Stimulated activated CD4-positive, alpha-beta T cell treated with anti-CD3 and anti-CD28 coated beads, Interleukin-1b, Interleukin-23, amount 100 ng/mL, for 4 hours (primary cell): ENCODE measurements at regions not wholly inside any gene's neighbourhood (a gene's known extent, or its start where the extent isn't known, plus 50 kb on each side); places are given as distances from the start of the nearest gene placed in this dataset.

ENCODE experiments used
- DNase-seq, 2 donors: peaks; one replicate each; pipeline ENCODE4 v3.0.0-alpha.2; 2020; ENCODE audit warnings: low read depth in 2 of 2

DNA sequence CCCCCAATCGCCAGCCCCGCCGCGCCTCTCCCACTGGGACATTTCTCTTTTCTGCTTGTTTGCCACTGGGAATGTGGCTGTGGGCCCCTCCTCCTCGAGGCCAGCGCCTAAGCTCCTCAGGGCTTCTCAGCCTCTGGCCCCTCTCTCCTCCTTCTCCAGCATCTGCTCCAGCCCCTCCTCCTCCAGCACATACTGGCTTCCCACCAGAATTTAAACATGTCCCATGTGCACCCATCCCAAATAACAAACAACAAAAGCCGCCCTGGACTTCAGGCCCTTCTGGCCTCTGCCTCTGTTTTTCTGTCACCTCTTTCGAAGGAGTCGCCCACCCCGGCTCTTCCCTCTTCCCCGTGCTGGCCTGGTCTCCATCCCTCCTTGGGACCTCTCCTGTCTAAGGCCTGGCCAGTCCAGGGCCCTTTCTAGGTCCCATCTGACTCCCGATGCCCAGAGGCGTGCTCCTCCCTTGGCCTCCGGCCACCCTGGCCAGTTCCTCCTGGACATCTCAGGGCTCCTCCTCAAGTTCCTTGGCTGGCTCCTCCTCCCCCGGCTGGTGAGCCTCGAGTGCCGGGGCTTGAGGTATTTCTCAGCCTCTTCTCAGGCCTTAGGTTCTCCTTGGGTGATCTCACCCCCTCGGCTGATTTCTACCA lies 94.6 kb upstream of the SLC6A6 start:
- no peak for DNase-seq

GRCh38 chr3:14311729-14312128 lies 90.7 kb upstream of the SLC6A6 start:
- no peak for DNase-seq

GRCh38 chr3:14312375-14312774 lies 90.0 kb upstream of the SLC6A6 start:
- no peak for DNase-seq

DNA sequence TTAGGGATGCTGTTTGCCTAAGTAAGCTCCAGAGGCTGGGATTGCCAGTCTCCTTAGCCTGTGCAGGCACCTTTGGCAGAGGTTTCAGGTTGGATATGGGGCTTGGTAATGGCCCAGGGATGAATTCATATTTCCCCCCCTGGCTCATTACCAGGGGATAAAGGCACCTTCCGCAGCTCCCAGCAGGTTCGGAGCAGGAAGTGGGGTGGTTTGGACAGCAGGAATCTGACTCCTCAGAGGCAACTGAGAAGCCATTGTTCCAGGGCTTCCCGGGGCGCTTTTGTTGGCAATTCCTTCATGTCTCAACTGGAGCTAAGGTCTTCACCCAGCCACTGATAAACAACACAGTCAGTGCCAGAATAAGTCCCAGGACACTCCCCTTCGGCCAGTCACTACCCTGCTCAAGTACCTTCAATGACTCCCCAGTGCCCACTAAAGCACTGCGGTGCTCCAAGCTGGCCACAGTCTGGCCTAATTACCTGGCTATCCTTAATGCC lies 85.3 kb upstream of the SLC6A6 start:
- DNase-seq, result no peak

DNA sequence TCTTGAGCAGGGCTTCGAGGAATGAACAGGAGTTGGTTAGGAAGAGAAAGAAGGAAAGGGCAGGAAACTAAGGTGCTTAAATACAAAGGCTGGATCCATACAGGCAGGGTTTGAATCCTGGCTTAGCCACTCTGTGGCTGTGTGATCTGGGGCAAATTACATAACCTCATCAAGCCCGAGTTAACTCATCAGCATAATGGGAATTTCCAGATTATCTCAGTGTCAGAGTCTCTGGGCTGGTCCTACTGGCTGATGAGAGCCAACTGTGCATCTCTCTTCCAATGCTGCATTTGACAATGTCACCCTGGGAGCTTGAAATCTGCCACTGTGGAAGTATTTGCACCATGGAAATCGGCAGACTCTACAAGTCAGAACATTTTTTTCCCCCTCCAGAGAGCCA lies 83.8 kb upstream of the SLC6A6 start:
- no peak for DNase-seq

DNA sequence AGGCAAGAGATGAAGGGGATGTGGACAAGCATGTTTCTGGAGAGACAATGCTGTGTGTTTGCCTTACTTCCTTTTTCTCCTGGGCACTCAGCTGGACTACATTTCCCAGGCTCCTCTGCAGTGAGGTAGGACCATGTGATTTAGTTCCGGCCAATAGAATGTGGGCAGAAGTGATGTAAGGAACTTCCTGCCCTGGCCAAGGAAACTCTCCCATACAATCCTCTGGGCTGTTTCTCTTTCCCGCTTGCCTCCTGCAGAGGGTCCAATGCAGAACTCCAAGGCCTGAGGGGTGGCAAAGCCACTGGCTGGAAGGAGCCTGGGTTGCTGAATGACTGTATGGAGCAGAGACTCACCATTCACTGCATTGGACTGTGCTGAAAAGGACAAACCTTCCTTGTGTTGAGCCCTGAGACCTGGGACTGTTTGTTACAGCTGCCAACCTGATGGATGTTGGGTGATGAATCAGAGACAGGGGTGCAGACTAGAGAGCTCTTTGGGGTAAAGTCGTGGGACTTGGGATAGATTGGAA lies 82.7 kb upstream of the SLC6A6 start:
- no peak for DNase-seq

DNA sequence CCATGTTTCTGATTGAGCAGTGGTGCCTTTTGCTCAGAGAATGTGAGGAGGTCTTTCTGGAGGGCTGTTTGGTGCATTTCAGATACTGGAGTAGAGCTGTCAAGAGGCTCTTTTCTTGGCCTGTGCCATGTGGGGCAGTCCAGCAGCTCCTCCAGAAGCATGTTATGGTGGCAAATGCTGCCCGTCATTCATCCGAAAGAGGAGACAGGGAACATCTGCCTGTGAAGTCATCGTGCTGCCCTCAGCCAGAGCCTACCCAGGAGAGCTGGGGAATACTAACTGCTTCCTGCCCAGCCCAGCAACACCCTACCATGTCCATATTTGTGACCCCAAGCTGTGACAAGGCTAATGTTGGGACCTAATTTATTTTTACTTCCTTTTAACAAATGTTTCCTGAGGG lies 82.2 kb upstream of the SLC6A6 start:
- no peak for DNase-seq

DNA sequence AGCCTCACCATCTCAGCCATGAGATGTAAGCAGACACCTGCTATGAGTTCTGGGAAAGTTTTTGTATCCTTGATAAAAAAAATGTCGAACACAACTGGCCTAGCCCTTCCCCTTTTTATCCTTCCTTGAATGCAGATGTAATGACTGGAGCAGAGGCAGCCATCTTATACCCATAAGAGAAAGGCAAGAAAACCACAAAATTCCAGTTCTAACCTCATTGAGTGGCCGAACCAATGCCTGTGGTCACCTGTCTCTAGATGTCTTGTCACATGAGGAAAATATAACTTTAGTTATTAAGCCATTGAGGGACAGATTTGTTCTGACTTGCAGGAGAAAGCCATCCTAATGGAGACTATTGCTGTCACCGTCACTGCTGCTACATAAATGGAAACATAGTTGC lies 80.4 kb upstream of the SLC6A6 start:
- no peak for DNase-seq

GRCh38 chr3:14322667-14323295 lies 79.6 kb upstream of the SLC6A6 start:
- no peak for DNase-seq

DNA sequence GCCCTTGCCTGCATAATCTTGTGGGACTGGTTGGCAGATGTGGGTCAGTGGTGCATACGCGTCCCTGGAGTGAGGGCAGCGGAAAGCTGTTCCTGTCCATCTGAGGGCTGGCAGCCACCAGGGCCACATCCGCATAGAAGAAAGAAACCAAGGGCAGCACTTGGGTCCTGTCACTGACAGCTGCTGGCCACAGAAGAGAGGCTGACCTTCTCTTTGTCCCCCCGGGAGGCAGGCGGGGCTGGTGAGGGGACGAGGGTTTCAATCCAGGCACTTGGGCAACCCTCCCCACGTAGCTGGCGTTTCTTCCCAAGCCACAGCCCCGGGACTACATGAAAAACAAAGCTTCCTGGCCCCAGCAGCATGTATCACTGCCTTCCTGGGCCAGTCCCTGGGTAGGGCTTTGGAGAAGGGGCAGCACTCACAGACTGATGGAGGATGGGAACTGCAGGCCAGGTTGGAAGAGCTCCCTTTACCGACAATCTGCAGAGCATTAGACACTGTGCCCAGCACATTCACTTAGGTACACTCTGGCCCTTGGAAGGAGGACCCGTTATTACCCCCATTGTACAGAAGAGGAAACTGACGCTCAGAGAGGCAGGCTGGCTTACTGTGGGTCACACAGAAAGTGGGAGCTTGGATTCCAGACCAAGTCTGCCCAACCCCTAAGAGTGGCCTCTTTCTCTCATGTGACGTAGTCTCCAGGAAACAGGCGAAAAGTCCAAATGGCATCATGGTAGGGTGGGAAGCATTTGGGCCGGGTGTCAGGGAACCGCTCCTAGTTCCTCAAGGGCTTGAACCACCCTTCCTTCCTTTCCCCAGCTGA lies 78.8 kb upstream of the SLC6A6 start:
- DNase-seq, result no peak

DNA sequence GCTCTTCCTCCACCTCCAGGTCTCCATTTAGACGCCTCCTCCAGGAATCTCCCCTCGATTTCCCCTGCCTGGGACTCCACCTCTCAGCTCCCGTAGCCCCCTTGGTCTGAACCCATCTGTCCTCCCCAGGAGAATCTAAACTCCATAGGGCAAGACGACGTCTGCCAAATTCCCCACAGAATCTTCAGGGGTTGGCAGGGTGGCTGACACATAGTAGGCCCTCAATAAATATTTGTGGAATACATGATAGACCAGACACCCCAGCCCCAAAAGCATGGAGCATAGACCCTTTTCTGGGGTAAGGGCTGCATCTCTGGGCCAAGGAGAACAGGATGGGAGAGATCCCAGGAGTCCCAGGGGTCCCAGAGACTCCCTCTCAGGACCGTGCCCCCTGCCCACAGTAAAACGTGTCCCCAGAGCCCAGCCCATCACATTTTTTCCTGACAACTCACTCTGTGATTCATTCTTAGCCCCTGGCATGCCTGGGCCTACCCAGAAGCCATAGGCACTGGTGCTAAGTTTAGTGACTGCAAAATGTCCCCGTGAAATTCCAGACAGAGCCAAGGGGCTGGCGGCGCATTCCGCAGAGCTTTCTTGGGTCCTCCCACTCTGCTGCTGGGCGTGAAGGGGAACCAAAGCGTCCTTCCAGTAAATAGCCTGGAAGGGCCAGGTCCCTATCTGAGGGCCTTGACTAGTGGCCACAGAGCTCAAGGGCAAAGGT lies 78.0 kb upstream of the SLC6A6 start:
- no peak for DNase-seq

DNA sequence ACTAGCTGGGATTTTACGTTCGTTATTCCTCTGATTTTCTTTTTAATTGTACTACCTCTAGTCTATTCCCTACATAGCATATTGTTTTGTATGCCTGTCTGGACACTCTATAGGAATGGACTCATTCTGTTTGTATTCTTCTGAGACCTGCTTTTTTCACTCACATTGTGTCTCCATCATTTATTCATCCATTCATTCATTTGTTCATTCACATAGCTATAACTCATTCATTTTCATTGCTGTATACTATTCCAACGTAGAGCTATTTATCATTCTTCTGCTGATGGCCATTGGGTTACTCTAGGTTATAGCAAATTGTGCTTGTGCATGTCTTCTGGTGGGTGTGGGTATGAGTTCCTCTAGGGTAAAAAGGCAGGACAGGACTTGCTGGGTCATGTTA lies 74.0 kb upstream of the SLC6A6 start:
- DNase-seq, result no peak

DNA sequence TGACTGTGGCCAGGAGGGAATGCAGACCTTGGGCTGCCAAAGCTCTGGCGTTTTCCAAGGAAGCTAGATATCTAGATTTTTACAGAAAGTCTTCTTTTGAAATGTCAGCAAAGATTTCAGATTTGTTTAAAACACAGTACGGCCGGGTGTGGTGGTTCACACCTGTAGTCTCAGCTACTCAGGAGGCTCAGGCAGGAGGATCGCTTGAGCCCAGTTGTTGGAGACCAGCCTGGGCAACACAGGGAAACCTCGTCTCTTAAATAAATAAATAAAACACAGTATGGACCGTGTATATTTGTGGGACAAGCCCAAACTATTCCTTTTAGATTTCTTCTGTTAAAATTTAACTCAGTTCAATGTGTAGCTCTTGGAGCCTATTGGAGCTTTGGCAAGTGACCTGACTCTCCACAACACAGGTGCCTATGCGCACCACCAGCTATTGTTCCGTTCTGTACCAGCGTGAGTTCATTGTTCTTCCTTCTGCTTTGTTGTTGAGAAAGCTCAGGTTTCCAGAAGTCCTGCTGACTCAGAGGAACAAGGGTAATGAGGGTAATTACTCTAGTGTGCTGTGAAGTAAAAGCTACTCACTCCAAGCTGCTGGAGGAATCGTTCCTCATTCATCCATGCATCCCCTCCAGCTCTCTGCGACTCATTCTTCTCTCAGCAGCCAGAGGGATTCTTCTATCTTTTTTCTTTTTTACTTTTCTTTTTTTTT lies 73.1 kb upstream of the SLC6A6 start:
- no peak for DNase-seq

DNA sequence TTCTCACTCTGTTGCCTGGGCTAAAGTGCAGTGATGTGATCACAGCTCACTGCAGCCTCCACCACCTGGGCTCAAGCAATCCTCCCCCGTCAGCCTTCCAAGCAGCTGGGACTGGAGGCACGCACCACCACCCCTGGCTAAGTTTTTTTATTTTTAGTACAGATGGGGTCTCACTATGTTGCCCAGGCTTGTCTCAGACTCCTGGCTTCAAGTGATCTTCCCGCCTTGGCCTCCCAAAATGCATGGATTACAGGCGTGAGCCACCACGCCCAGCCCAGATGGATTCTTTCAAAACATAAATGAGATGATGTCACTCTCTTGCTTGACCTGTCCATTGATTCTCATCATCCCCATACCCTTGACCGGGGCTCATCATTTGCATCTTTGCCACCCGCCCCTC lies 72.6 kb upstream of the SLC6A6 start:
- no peak for DNase-seq

GRCh38 chr3:14330508-14330907 lies 71.9 kb upstream of the SLC6A6 start:
- DNase-seq, result no peak

DNA sequence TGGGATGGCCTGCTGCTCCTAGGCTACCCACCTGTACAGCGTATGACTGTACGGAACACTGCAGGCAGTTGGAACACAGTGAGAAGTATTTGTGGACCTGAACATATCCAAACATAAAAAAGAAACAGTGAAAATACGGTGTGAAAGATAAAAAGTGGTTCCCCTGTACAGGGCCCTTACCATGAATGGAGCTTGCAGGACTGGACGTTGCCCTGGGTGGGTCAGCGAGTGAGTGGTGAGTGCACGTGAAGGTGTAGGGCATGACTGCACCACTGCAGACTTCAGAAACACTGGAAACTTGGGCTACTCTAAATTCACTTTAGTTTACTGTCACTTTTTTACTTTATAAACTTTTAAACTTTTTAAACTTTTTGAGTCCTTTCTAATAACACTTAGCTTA lies 71.2 kb upstream of the SLC6A6 start:
- DNase-seq, result no peak

GRCh38 chr3:14332392-14332791 lies 70.0 kb upstream of the SLC6A6 start:
- no peak for DNase-seq

- no peak for DNase-seq
Observed at GRCh38 chr3:14333215-14333614, 69.2 kb upstream of the SLC6A6 start.

DNA sequence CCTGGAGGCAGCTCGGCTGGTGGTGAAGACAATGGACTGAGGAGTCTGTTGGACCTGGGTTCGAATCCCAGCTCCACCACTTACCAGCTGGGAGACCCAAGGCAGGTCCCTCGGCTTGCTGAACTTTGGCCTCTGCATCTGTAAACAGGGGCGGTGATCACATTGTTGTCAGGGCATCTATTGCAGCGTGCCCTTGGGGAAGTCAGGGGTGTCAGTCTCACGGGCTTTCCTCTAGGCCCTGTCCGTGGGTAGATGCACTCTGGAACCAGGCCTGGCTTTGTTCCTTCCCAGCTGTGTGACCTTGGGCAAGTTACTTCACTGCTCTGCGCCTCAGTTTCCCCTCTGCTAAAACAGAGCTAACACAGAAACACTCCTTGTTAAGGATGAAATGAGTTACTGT lies 68.8 kb upstream of the SLC6A6 start:
- DNase-seq, result no peak

GRCh38 chr3:14334136-14334535 lies 68.3 kb upstream of the SLC6A6 start:
- DNase-seq, result no peak

DNA sequence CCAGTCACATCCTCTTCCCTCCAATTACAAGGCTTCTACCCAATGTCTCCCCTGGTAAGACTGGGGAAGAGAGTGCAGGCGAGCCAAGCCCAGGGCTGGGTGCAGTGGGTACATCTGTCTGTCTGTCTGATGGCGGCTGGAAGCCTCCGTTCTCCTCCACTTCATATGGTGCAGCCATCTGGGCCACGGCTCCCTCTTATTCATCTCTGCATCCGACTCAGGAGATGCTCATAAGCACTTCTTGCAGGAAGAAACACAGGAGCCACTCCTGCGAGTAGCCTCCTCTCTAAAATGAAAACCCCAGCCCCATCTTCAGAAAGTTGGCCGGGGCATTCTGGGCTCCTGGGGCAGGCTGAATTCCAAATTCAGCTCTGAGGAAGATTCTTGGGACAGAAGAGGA lies 67.5 kb upstream of the SLC6A6 start:
- DNase-seq, result no peak
